ENCODE measurements at regions not wholly inside any gene's neighbourhood (a gene's known extent, or its start where the extent isn't known, plus 50 kb on each side); places are given as distances from the start of the nearest gene placed in this dataset.

GRCh38 chr1:30511991-30512913 is 211.1 kb downstream of the MATN1 start:
- DNase-seq, result no peak

GRCh38 chr1:30511563-30511962 is 211.8 kb downstream of the MATN1 start:
- no peak for DNase-seq

GRCh38 chr1:30511106-30511505 is 212.3 kb downstream of the MATN1 start:
- DNase-seq, result no peak

- no peak for DNase-seq
Measured at GRCh38 chr1:30509670-30510069, 213.7 kb downstream of the MATN1 start.

GRCh38 chr1:30508611-30509010 is 214.8 kb downstream of the MATN1 start:
- no peak for DNase-seq

- no peak for DNase-seq
Measured at GRCh38 chr1:30508175-30508448, 215.3 kb downstream of the MATN1 start.

GRCh38 chr1:30507401-30508174 is 215.8 kb downstream of the MATN1 start:
- DNase-seq, result no peak

GRCh38 chr1:30507016-30507312 is 216.4 kb downstream of the MATN1 start:
- DNase-seq, result no peak

GRCh38 chr1:30506291-30507015 is 216.9 kb downstream of the MATN1 start:
- DNase-seq, result no peak

- no peak for DNase-seq
Measured at GRCh38 chr1:30505853-30506252, 217.5 kb downstream of the MATN1 start.

GRCh38 chr1:30492451-30492850 is 230.9 kb downstream of the MATN1 start:
- no peak for DNase-seq

- no peak for DNase-seq
Measured at GRCh38 chr1:30491831-30492230, 231.6 kb downstream of the MATN1 start.

GRCh38 chr1:30490554-30491053 is 232.8 kb downstream of the MATN1 start:
- no peak for DNase-seq

- DNase-seq, result no peak
Measured at GRCh38 chr1:30489737-30490389, 233.5 kb downstream of the MATN1 start.

GRCh38 chr1:30488324-30488913 is 235.0 kb downstream of the MATN1 start:
- DNase-seq, result no peak

- no peak for DNase-seq
Measured at GRCh38 chr1:30487042-30487441, 236.3 kb downstream of the MATN1 start.

- no peak for DNase-seq
Measured at GRCh38 chr1:30485072-30485471, 238.3 kb downstream of the MATN1 start.

- no peak for DNase-seq
Measured at GRCh38 chr1:30484668-30485067, 238.7 kb downstream of the MATN1 start.

GRCh38 chr1:30479575-30479974 is 243.8 kb downstream of the MATN1 start:
- no peak for DNase-seq

GRCh38 chr1:30478799-30479563 is 244.4 kb downstream of the MATN1 start:
- no peak for DNase-seq

GRCh38 chr1:30478283-30478682 is 245.1 kb downstream of the MATN1 start:
- DNase-seq, result no peak

- DNase-seq, result no peak
Measured at GRCh38 chr1:30477588-30477987, 245.8 kb downstream of the MATN1 start.

Data from NCI-H1105 treated with DMSO at 0.1 percent for 48 hours (cell line).